ENCODE measurements at regions not wholly inside any gene's neighbourhood (a gene's known extent, or its start where the extent isn't known, plus 50 kb on each side); places are given as distances from the start of the nearest gene placed in this dataset.

GRCh38 chr10:35795131-35795824 is 153.2 kb upstream of the FZD8 start:
- 73 to 74% methylated on average over 13 of the region's 13 CpGs for WGBS, 2 donors
- no peaks in the 10 kb centered on the region for H3K9me3 ChIP-seq
- no peak overlapping the region for H3K4me3 ChIP-seq
- H3K36me3 ChIP-seq: no peaks in the 10 kb centered on the region
- TF ChIP-seq CTCF (IDR thresholded peaks at IDR 0.05): no peak
- no peaks in the 10 kb centered on the region for H3K27me3 ChIP-seq
- DNase-seq: peak in 1 of 2 donors; percentile 15
- intact Hi-C loops (cut with DNase I): no loop called here
- ATAC-seq: peak in 5 of 8 donors; percentile 7 to 61 (median 38)
- H3K27ac ChIP-seq: peak overlapping the region in 3 of 10 donors; percentile 32 to 48 (median 37)
- H3K4me1 ChIP-seq: peaks cover 0 to 5% (median 0%) of the 10 kb centered on the region in 9 donors

- Histone ChIP-seq H3K27me3 (no peaks in the 10 kb centered on the region), H3K9me3 (no peaks in the 10 kb centered on the region), H3K27ac (peak overlapping the region in 3 of 10 donors; percentile 32 to 48 (median 37)), H3K36me3 (no peaks in the 10 kb centered on the region), H3K4me3 (no peak overlapping the region), H3K4me1 (peaks cover 0 to 5% (median 0%) of the 10 kb centered on the region in 9 donors)
- intact Hi-C loops (cut with DNase I): loop anchor here in 1 of 10 donors (5.0 kb wide), 1 partner anchor 152 kb away; the partner anchor contains the start of gene FZD8
- WGBS, 2 donors: 68 to 79% methylated on average over 12 of the region's 12 CpGs
- peak; percentile 45 to 47 for DNase-seq
- peak in 6 of 9 donors; percentile 6 to 52 (median 30) for TF ChIP-seq CTCF (IDR thresholded peaks at IDR 0.05)
- ATAC-seq: peak; percentile 47 to 88 (median 78)
These were observed 152.6 kb upstream of the FZD8 start for GRCh38 chr10:35794703-35795102.

GRCh38 chr10:35792291-35792690 is 150.2 kb upstream of the FZD8 start:
- H3K4me3 ChIP-seq: no peak overlapping the region
- intact Hi-C loops (cut with DNase I): loop anchor here in 1 of 10 donors (5.0 kb wide), 1 partner anchor 150 kb away; the partner anchor contains the start of gene FZD8
- no peaks in the 10 kb centered on the region for H3K36me3 ChIP-seq
- DNase-seq (no peak), ATAC-seq (no peak)
- 70 to 74% methylated on average over 7 of the region's 7 CpGs for WGBS, 2 donors
- no peak for TF ChIP-seq CTCF (IDR thresholded peaks at IDR 0.05)
- no peaks in the 10 kb centered on the region for H3K27me3 ChIP-seq
- peaks cover 0 to 6% (median 0%) of the 10 kb centered on the region in 11 donors for H3K9me3 ChIP-seq
- H3K27ac ChIP-seq: no peak overlapping the region
- peaks cover 0 to 5% (median 0%) of the 10 kb centered on the region in 9 donors for H3K4me1 ChIP-seq

GRCh38 chr10:35789996-35790395 is 147.9 kb upstream of the FZD8 start:
- no peaks in the 10 kb centered on the region for H3K27me3 ChIP-seq
- peaks cover 0 to 22% (median 0%) of the 10 kb centered on the region in 11 donors for H3K9me3 ChIP-seq
- WGBS, 2 donors: 91 to 93% methylated on average over 7 of the region's 7 CpGs
- H3K36me3 ChIP-seq: no peaks in the 10 kb centered on the region
- H3K27ac ChIP-seq: no peak overlapping the region
- TF ChIP-seq CTCF (IDR thresholded peaks at IDR 0.05): no peak
- intact Hi-C loops (cut with DNase I): loop anchor here in 2 of 10 donors (5.0 to 10.0 kb wide), 2 partner anchors 148 to 705 kb away; partner anchors contain the start of gene FZD8 (in 1 of the 2)
- no peak for DNase-seq
- peaks cover 0 to 3% (median 0%) of the 10 kb centered on the region in 9 donors for H3K4me1 ChIP-seq
- no peak for ATAC-seq
- H3K4me3 ChIP-seq: no peak overlapping the region

Measured in heart right ventricle (tissue), 16 donors.